H1 (cell line): ENCODE measurements at regions not wholly inside any gene's neighbourhood (a gene's known extent, or its start where the extent isn't known, plus 50 kb on each side); places are given as distances from the start of the nearest gene placed in this dataset.

Experiments used
- CTCF ChIA-PET: fragments of 300-600 bp; sonication (Branson Sonifier 250); formaldehyde crosslinking; loops from one replicate; lab custom pipeline; 2021; ENCODE audit not compliant: partially characterized antibody; lab: Charles Lee
- POLR2A ChIA-PET: fragments of 300-600 bp; sonication (Branson Sonifier 250); formaldehyde crosslinking; loops from one replicate; lab custom pipeline; 2021; ENCODE audit warnings: inconsistent platforms; ENCODE audit not compliant: partially characterized antibody; lab: Charles Lee
- DNase-seq, 2 experiments: peaks; one replicate each; pipeline versions ENCODE4 v3.0.0 to v3.0.0-alpha.2; 2010 to 2022; ENCODE audit warnings: low spot score in 2 of 2, low read depth in 1 of 2, mixed read lengths in 1 of 2
- FAIRE-seq: peaks from 2 replicates; lab custom pipeline; 2011; peaks lifted over from hg19 to GRCh38; lab: Jason Lieb, UNC
- H2AFZ ChIP-seq: 2 replicates; pipeline ENCODE4 v1.8.1; 2012; ENCODE audit warnings: low read length, inconsistent platforms
- H2AK5ac ChIP-seq: 2 replicates; pipeline ENCODE4 v1.6.1; 2013; ENCODE audit warnings: low read depth, low read length
- H2BK120ac ChIP-seq: replicated peaks from 2 replicates; pipeline ENCODE3; 2013; ENCODE audit warnings: low read depth, low read length, inconsistent platforms
- H2BK12ac ChIP-seq: 2 replicates; pipeline ENCODE4 v1.6.1; 2013; ENCODE audit warnings: low read depth, low read length
- H2BK15ac ChIP-seq: 2 replicates; pipeline ENCODE4 v1.6.1; 2013; ENCODE audit warnings: low read length
- H2BK20ac ChIP-seq: 2 replicates; pipeline ENCODE4 v1.6.1; 2013; ENCODE audit warnings: low read length
- H2BK5ac ChIP-seq: 2 replicates; pipeline ENCODE4 v1.6.1; 2013; ENCODE audit warnings: low read depth, low read length
- H3K14ac ChIP-seq: 2 replicates; pipeline ENCODE4 v1.6.1; 2013; ENCODE audit warnings: inconsistent platforms; ENCODE audit not compliant: insufficient read length
- H3K18ac ChIP-seq: 2 replicates; pipeline ENCODE4 v1.6.1; 2013; ENCODE audit warnings: low read length; ENCODE audit errors: extremely low read depth
- H3K23ac ChIP-seq: 2 replicates; pipeline ENCODE4 v1.6.1; 2013; ENCODE audit warnings: inconsistent platforms; ENCODE audit not compliant: insufficient read length
- H3K23me2 ChIP-seq: 2 replicates; pipeline ENCODE4 v1.6.1; 2013; ENCODE audit warnings: low read depth, low read length
- H3K27ac ChIP-seq: 2 replicates; pipeline ENCODE4 v1.6.1; 2011; ENCODE audit warnings: low read depth, low read length, inconsistent platforms
- H3K27me3 ChIP-seq, 4 experiments: replicated peaks in 1 of 4; 1 replicate in 1 of 4; 2 replicates in 3 of 4; pipeline versions ENCODE4 v1.6.1 to v1.8.1; 2011 to 2013; ENCODE audit warnings: low read length in 3 of 4, mild to moderate bottlenecking in 3 of 4, inconsistent platforms in 2 of 4, mixed read lengths in 2 of 4, moderate library complexity in 1 of 4; ENCODE audit not compliant: control insufficient read depth in 3 of 4, insufficient read depth in 3 of 4; ENCODE audit errors: extremely low read depth in 1 of 4
- H3K36me3 ChIP-seq, 4 experiments: 2 replicates each; pipeline versions ENCODE4 v1.6.1 to v1.8.1; 2011 to 2013; ENCODE audit warnings: mild to moderate bottlenecking in 4 of 4, low read length in 3 of 4, moderate library complexity in 2 of 4, control low read depth in 1 of 4, inconsistent platforms in 1 of 4; ENCODE audit not compliant: insufficient read depth in 4 of 4, control insufficient read depth in 2 of 4
- H3K4ac ChIP-seq: replicated peaks from 2 replicates; pipeline ENCODE3; 2013; ENCODE audit warnings: low read length, low read depth, mixed read lengths, inconsistent platforms; ENCODE audit not compliant: insufficient read length
- H3K4me1 ChIP-seq, 4 experiments: replicated peaks in 1 of 4; 1 replicate in 1 of 4; 2 replicates in 3 of 4; pipeline versions ENCODE4 v1.6.1 to v1.8.1; 2011 to 2013; ENCODE audit warnings: low read length in 3 of 4, inconsistent platforms in 2 of 4, mixed read lengths in 1 of 4; ENCODE audit not compliant: insufficient read depth in 4 of 4, control insufficient read depth in 3 of 4
- H3K4me2 ChIP-seq, 2 experiments: 2 replicates each; pipeline versions ENCODE4 v1.6.1 to v1.8.1; 2011 to 2013; ENCODE audit warnings: low read depth in 2 of 2, low read length in 2 of 2, control low read depth in 1 of 2, inconsistent platforms in 1 of 2, mild to moderate bottlenecking in 1 of 2; ENCODE audit not compliant: insufficient read depth in 1 of 2
- H3K4me3 ChIP-seq, 4 experiments: fragments of 200-600, 300-600 bp in 1 of 4; sonication (generic), shearing (Covaris generic), sonication (Bioruptor Twin) in 1 of 4; 2 replicates each; pipeline versions ENCODE4 v1.5.1 to v1.8.1; 2011 to 2016; ENCODE audit warnings: low read length in 4 of 4, low read depth in 3 of 4, control low read depth in 2 of 4, inconsistent platforms in 2 of 4, mild to moderate bottlenecking in 2 of 4, mixed read lengths in 1 of 4, moderate library complexity in 1 of 4; ENCODE audit not compliant: insufficient read depth in 2 of 4; ENCODE audit errors: extremely low read depth in 1 of 4
- H3K56ac ChIP-seq: replicated peaks from 2 replicates; pipeline ENCODE3; 2013; ENCODE audit warnings: low read depth, mild to moderate bottlenecking, mixed read lengths, low read length, inconsistent platforms; ENCODE audit not compliant: insufficient read length
- H3K79me1 ChIP-seq: 2 replicates; pipeline ENCODE4 v1.6.1; 2013; ENCODE audit warnings: low read depth, low read length, control low read depth
- H3K79me2 ChIP-seq, 2 experiments: 2 replicates each; pipeline versions ENCODE4 v1.6.1 to v1.8.1; 2012 to 2013; ENCODE audit warnings: low read length in 2 of 2, mild to moderate bottlenecking in 2 of 2, inconsistent platforms in 1 of 2; ENCODE audit not compliant: insufficient read depth in 2 of 2, control insufficient read depth in 1 of 2
- H3K9ac ChIP-seq, 4 experiments: replicated peaks in 1 of 4; 1 replicate in 1 of 4; 2 replicates in 3 of 4; pipeline versions ENCODE4 v1.6.1 to v1.8.1; 2011 to 2013; ENCODE audit warnings: low read depth in 3 of 4, low read length in 3 of 4, control low read depth in 2 of 4, mild to moderate bottlenecking in 2 of 4, moderate library complexity in 2 of 4, inconsistent platforms in 1 of 4; ENCODE audit errors: extremely low read depth in 1 of 4
- H3K9me3 ChIP-seq, 2 experiments: 2 replicates each; pipeline versions ENCODE4 v1.6.1 to v1.8.1; 2012 to 2013; ENCODE audit warnings: mild to moderate bottlenecking in 2 of 2, moderate library complexity in 2 of 2, control low read depth in 1 of 2, inconsistent platforms in 1 of 2, low read depth in 1 of 2, low read length in 1 of 2, mixed read lengths in 1 of 2; ENCODE audit not compliant: insufficient read depth in 2 of 2
- H4K20me1 ChIP-seq, 2 experiments: replicated peaks in 1 of 2; 2 replicates each; pipeline versions ENCODE3 to v1.8.1; 2011 to 2013; ENCODE audit warnings: inconsistent platforms in 2 of 2, low read length in 2 of 2, mild to moderate bottlenecking in 1 of 2; ENCODE audit not compliant: insufficient read depth in 2 of 2, control insufficient read depth in 1 of 2
- H4K5ac ChIP-seq: 2 replicates; pipeline ENCODE4 v1.6.1; 2013; ENCODE audit warnings: low read length, low read depth, mixed read lengths, inconsistent platforms; ENCODE audit not compliant: insufficient read length
- H4K8ac ChIP-seq: 2 replicates; pipeline ENCODE4 v1.8.0; 2013; ENCODE audit warnings: mild to moderate bottlenecking, moderate library complexity, low read length, inconsistent platforms; ENCODE audit not compliant: insufficient read depth; ENCODE audit errors: extremely low read depth
- H4K91ac ChIP-seq: replicated peaks from 2 replicates; pipeline ENCODE3; 2013; ENCODE audit warnings: low read length, mixed read lengths, inconsistent platforms; ENCODE audit not compliant: insufficient read length
- BACH1 ChIP-seq: IDR thresholded peaks from 2 replicates; pipeline ENCODE4 v1.6.1; 2012; ENCODE audit warnings: low read length, improper control_type of control experiment
- BRCA1 ChIP-seq: IDR thresholded peaks from 2 replicates; pipeline ENCODE4 v1.6.1; 2012; ENCODE audit warnings: low read depth, low read length, improper control_type of control experiment
- GABPA ChIP-seq: IDR thresholded peaks from 2 replicates; pipeline ENCODE4 v1.6.1; 2011; ENCODE audit warnings: mild to moderate bottlenecking, low read length, moderate library complexity, borderline replicate concordance; ENCODE audit not compliant: insufficient read depth
- GTF2F1 ChIP-seq: IDR thresholded peaks from 2 replicates; pipeline ENCODE4 v1.6.1; 2012; ENCODE audit warnings: low read depth, low read length, improper control_type of control experiment, borderline replicate concordance
- JUND ChIP-seq: IDR thresholded peaks from 2 replicates; pipeline ENCODE4 v1.6.1; 2011; ENCODE audit warnings: mild to moderate bottlenecking, improper control_type of control experiment, low read length
- KDM4A ChIP-seq: IDR thresholded peaks from one replicate; pipeline ENCODE4 v1.7.1; 2012; ENCODE audit warnings: low read depth, mild to moderate bottlenecking, moderate library complexity, low read length, inconsistent platforms; ENCODE audit not compliant: severe bottlenecking
- RAD21 ChIP-seq, 2 experiments: IDR thresholded peaks in 1 of 2; conservative IDR thresholded peaks in 1 of 2; 2 replicates each; pipeline ENCODE4 v1.6.1; 2011; ENCODE audit warnings: low read depth in 2 of 2, low read length in 2 of 2, improper control_type of control experiment in 1 of 2, inconsistent platforms in 1 of 2, mild to moderate bottlenecking in 1 of 2, moderate library complexity in 1 of 2
- SP1 ChIP-seq: IDR thresholded peaks from 2 replicates; pipeline ENCODE4 v1.6.1; 2011; ENCODE audit warnings: low read depth, low read length
- ZNF274 ChIP-seq: IDR thresholded peaks from 2 replicates; pipeline ENCODE4 v1.7.0; 2012; ENCODE audit warnings: low read length, borderline replicate concordance; ENCODE audit errors: extremely low read depth
- WGBS, 2 experiments: shearing (Covaris generic) in 1 of 2; methylation state at CpG; one replicate each; pipeline versions ENCODE4 v1.1.6 to v1.1.7; 2013 to 2015; ENCODE audit warnings: low lambda C conversion rate in 2 of 2, mixed read lengths in 2 of 2, inconsistent platforms in 1 of 2, low coverage in 1 of 2, missing lambda C conversion rate in 1 of 2; ENCODE audit not compliant: insufficient replicate concordance in 2 of 2, insufficient coverage in 1 of 2, insufficient read length in 1 of 2; ENCODE audit errors: extremely low coverage in 1 of 2, missing lambda C conversion rate in 1 of 2; 5-methylcytosine and 5-hydroxymethylcytosine counted together
- TF ChIP-seq, protein P1 (sequence below): IDR thresholded peaks from 2 replicates; pipeline ENCODE4 v1.6.1; 2012; ENCODE audit warnings: low read length, inconsistent platforms

GRCh38 chr15:52922871-52923270, 132.7 kb upstream of the ONECUT1 start:
- no peak overlapping the region for H3K14ac ChIP-seq
- no peaks in the 10 kb centered on the region for H3K23me2 ChIP-seq
- POLR2A ChIA-PET, result no interaction called here
- H3K79me2 ChIP-seq, result no peaks in the 10 kb centered on the region
- no peak for TF ChIP-seq BACH1
- no peak for TF ChIP-seq ZNF274
- no peak for TF ChIP-seq RAD21 (IDR thresholded peaks at IDR 0.05 in 1 of 2, conservative IDR thresholded peaks at IDR 0.05 in 1 of 2; ENCODE audit: low read depth in 2 of 2, low read length in 2 of 2)
- TF ChIP-seq JUND, result no peak
- TF ChIP-seq, protein P1, sequence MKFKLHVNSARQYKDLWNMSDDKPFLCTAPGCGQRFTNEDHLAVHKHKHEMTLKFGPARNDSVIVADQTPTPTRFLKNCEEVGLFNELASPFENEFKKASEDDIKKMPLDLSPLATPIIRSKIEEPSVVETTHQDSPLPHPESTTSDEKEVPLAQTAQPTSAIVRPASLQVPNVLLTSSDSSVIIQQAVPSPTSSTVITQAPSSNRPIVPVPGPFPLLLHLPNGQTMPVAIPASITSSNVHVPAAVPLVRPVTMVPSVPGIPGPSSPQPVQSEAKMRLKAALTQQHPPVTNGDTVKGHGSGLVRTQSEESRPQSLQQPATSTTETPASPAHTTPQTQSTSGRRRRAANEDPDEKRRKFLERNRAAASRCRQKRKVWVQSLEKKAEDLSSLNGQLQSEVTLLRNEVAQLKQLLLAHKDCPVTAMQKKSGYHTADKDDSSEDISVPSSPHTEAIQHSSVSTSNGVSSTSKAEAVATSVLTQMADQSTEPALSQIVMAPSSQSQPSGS, result no peak
- no peak for TF ChIP-seq GTF2F1
- TF ChIP-seq SP1, result no peak
- no peak for TF ChIP-seq GABPA
- no peak for TF ChIP-seq KDM4A
- no peak for TF ChIP-seq BRCA1
- FAIRE-seq, result no peak
- no peak overlapping the region for H2BK5ac ChIP-seq
- H3K27ac ChIP-seq, result no peak overlapping the region
- no peak overlapping the region for H2BK12ac ChIP-seq
- no peaks in the 10 kb centered on the region; a peak in 1 of 7 replicates for H3K4me1 ChIP-seq
- H3K9me3 ChIP-seq, result no peaks in the 10 kb centered on the region
- no peak overlapping the region for H2AFZ ChIP-seq
- no peak overlapping the region for H3K18ac ChIP-seq
- no peak overlapping the region for H3K4me2 ChIP-seq
- CTCF ChIA-PET, result interaction anchor here (0.7 to 1.0 kb wide), 2 partner anchors 9 to 463 kb away, joined by 3 to 4 read pairs; no protein-coding TSS in a partner anchor
- DNase-seq, result no peak
- H2BK120ac ChIP-seq, result no peak overlapping the region
- WGBS, 2 experiments, result 82% methylated on average over 7 of the region's 7 CpGs; no CpG with 5 or more reads in 1 of the 2 experiments
- H3K4me3 ChIP-seq, result no peak overlapping the region
- H4K5ac ChIP-seq, result no peak overlapping the region
- H2BK15ac ChIP-seq, result no peak overlapping the region
- no peaks in the 10 kb centered on the region for H3K36me3 ChIP-seq
- no peak overlapping the region for H3K4ac ChIP-seq
- no peak overlapping the region for H3K9ac ChIP-seq
- no peak overlapping the region for H2AK5ac ChIP-seq
- no peak overlapping the region for H4K91ac ChIP-seq
- no peak overlapping the region for H3K56ac ChIP-seq
- no peak overlapping the region for H2BK20ac ChIP-seq
- no peak overlapping the region for H3K23ac ChIP-seq
- no peaks in the 10 kb centered on the region; a peak in 1 of 7 replicates for H3K27me3 ChIP-seq
- no peak overlapping the region for H4K8ac ChIP-seq
- no peaks in the 10 kb centered on the region for H4K20me1 ChIP-seq
- H3K79me1 ChIP-seq, result no peaks in the 10 kb centered on the region
